CD4-positive, alpha-beta T cell treated with Interleukin-4 for 1 hour (primary cell): ENCODE measurements at regions not wholly inside any gene's neighbourhood (a gene's known extent, or its start where the extent isn't known, plus 50 kb on each side); places are given as distances from the start of the nearest gene placed in this dataset.
"Not testable (repeated sequence)": the region's sequence is repeated elsewhere in the genome, so short reads cannot be mapped to it uniquely, and the experiment has no call there.

Experiments used
- DNase-seq, 2 donors: peaks; one replicate each; pipeline ENCODE4 v3.0.0-alpha.2; 2020 to 2022

DNA sequence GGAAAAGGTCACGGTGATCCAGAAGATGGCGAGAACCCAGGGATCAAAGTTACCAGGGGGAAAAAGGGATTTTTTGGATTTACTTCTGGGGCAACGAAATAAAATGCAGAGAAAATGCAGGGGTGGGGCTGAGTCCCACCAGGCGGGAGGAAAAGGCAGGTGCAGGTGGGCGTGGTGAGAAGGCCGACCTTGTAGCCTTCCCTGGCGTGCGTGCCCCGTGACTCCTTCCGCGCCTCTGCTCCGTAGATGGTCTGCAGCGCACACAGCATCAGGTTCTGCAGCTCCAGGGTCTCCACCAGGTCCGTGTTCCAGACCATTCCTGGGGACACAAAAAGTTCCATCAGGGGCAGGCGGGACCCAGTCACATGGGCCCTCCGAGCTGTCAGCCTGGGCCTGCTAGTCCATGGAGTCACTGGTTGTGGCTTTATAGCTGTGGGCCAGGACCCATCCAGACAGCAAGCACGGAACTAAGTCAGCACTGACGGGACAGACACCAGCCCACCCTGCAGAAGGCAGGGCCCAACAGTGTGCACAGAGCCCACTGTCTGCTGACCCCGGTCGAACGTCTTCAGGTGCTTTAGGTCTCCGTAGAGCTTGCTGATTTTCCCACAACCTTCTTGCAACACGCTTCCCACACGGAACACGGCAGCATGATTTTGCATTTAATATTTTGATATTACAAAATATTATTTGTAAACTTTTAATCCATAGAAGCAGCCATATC, 52.4 kb upstream of the LPCAT1 start:
- DNase-seq, result not testable (repeated sequence)

DNA sequence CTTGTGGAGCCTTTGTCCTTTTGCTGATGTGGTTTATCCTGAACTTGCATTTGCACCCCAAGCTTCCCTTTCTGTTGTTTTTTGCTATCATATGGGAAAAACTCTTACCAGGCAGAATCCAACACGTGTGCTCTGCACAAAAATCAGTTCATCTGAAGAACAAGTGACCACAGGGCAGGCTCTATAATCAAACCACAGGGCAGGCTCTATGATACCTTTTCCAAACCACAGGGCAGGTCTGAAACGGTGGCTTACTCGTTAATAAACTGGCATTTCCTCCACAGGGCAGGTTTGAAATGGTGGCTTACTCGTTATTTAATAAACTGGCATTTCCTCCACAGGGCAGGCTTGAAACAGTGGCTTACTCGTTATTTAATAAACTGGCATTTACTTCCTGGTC, 51.7 kb upstream of the LPCAT1 start:
- not testable (repeated sequence) for DNase-seq

DNA sequence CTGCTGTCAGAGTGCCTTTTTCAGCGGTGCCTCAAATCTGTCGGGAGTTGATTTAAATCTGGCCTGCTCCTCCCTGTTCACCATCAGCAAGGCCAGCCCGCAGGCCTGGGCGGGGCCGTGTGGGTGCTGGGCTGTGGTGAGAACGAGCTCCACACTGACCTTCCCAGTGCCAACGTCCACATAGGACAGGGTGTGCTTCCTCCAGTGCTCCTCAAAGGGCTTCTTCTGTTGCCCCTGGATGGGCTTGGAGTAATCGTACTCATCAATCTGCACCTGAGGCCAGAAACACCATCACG, 50.2 kb upstream of the LPCAT1 start:
- not testable (repeated sequence) for DNase-seq

DNA sequence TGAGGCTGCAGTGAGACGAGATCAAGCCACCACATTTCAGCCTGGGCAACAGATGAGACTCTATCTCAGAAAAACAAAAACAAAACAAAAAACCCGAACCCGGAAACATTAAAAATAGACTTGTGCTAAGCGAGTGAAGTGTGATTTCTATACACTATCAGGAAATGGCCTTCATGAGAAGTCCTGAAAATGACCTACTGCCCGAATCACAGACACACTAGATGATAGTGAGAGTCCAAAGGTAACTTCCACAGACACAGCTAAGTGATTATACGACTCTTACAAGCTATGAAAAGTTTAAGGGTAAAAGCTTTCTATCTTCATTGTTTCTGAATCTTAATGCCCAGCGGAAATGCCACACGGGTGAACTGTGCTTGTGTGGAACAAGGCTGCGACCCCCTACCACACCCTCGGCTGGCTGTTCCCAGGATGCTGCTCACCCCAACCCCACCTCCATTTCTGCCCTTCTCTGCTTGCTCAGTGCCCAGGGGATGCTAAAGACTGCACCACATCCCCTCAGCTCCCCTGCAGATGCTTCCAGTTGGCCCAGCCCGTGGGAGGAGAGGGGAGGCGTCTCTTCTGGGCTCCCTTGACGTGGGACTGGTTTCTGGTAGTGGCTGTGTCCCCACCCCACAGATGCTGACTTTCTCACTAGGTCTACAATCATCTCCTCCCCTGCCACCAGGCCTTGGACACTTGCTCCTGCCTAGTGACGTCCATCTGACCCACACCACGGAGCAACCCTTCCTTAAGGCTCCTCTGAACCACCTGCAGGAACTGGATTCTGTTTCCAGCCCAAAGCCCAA, 49.7 kb upstream of the LPCAT1 start:
- DNase-seq, result not testable (repeated sequence)
